ENCODE measurements at regions not wholly inside any gene's neighbourhood (a gene's known extent, or its start where the extent isn't known, plus 50 kb on each side); places are given as distances from the start of the nearest gene placed in this dataset.

GRCh38 chr14:81656811-81657210 is 123.2 kb upstream of the SEL1L start:
- TF ChIP-seq, protein P1, sequence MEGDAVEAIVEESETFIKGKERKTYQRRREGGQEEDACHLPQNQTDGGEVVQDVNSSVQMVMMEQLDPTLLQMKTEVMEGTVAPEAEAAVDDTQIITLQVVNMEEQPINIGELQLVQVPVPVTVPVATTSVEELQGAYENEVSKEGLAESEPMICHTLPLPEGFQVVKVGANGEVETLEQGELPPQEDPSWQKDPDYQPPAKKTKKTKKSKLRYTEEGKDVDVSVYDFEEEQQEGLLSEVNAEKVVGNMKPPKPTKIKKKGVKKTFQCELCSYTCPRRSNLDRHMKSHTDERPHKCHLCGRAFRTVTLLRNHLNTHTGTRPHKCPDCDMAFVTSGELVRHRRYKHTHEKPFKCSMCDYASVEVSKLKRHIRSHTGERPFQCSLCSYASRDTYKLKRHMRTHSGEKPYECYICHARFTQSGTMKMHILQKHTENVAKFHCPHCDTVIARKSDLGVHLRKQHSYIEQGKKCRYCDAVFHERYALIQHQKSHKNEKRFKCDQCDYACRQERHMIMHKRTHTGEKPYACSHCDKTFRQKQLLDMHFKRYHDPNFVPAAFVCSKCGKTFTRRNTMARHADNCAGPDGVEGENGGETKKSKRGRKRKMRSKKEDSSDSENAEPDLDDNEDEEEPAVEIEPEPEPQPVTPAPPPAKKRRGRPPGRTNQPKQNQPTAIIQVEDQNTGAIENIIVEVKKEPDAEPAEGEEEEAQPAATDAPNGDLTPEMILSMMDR (IDR thresholded peaks at IDR 0.05; ENCODE audit: low read depth, low read length): no peak
- TF ChIP-seq, protein P2, sequence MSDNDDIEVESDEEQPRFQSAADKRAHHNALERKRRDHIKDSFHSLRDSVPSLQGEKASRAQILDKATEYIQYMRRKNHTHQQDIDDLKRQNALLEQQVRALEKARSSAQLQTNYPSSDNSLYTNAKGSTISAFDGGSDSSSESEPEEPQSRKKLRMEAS (IDR thresholded peaks at IDR 0.05; ENCODE audit: low read depth, low read length): no peak

Data from NB4 (cell line).